A549 (cell line): ENCODE measurements at regions not wholly inside any gene's neighbourhood (a gene's known extent, or its start where the extent isn't known, plus 50 kb on each side); places are given as distances from the start of the nearest gene placed in this dataset.

ENCODE experiments used
- CEBPB ChIP-seq, 2 experiments: fragments of >200 bp in 1 of 2; sonication (Bioruptor Twin) in 1 of 2; formaldehyde crosslinking in 1 of 2; IDR thresholded peaks; 2 replicates each; pipeline ENCODE4 v1.6.1; 2012 to 2016
- CHD2 ChIP-seq: fragments of 150-350 bp; IDR thresholded peaks from 2 replicates; pipeline ENCODE4 v1.6.1; 2014; ENCODE audit warnings: low read length; ENCODE audit not compliant: partially characterized antibody
- CTCF ChIP-seq: fragments of >200 bp; sonication (Bioruptor Twin); formaldehyde crosslinking; IDR thresholded peaks from 3 replicates; pipeline ENCODE4 v1.5.1; 2016
- E2F6 ChIP-seq: IDR thresholded peaks from 2 replicates; pipeline ENCODE4 v1.6.1; 2012; ENCODE audit warnings: low read depth, borderline replicate concordance
- EP300 ChIP-seq, 2 experiments: fragments of >200 bp; sonication (Bioruptor Twin); formaldehyde crosslinking; IDR thresholded peaks; 2 replicates in 1 of 2; 3 replicates in 1 of 2; pipeline ENCODE4 v1.6.1; 2016 to 2017
- ESRRA ChIP-seq: fragments of 150-350 bp; IDR thresholded peaks from 2 replicates; pipeline ENCODE4 v1.6.1; 2014; ENCODE audit warnings: mild to moderate bottlenecking, low read length, borderline replicate concordance
- HOXB13 ChIP-seq: fragments of 250-450 bp; sonication (Bioruptor Pico); IDR thresholded peaks from 2 replicates; pipeline ENCODE4 v1.5.0; 2020; ENCODE audit warnings: low read depth, mild to moderate bottlenecking, moderate library complexity
- NR3C1 ChIP-seq: fragments of >200 bp; sonication (Bioruptor Twin); formaldehyde crosslinking; IDR thresholded peaks from 3 replicates; pipeline ENCODE4 v1.6.1; 2017
- PBX3 ChIP-seq: IDR thresholded peaks from 2 replicates; pipeline ENCODE4 v1.6.1; 2012
- POLR2A ChIP-seq: IDR thresholded peaks from 2 replicates; pipeline ENCODE4 v1.6.1; 2012; ENCODE audit warnings: mild to moderate bottlenecking, low read length
- POLR2AphosphoS2 ChIP-seq: conservative IDR thresholded peaks from 2 replicates; pipeline ENCODE4 v1.6.1; 2012; ENCODE audit warnings: low read length, improper control_type of control experiment, inconsistent platforms
- SMC3 ChIP-seq: fragments of >200 bp; sonication (Bioruptor Twin); formaldehyde crosslinking; IDR thresholded peaks from 3 replicates; pipeline ENCODE4 v1.6.1; 2018; ENCODE audit warnings: inconsistent platforms
- SREBF2 ChIP-seq: fragments of 450-650 bp; IDR thresholded peaks from 2 replicates; pipeline ENCODE4 v1.6.1; 2014; ENCODE audit warnings: mild to moderate bottlenecking, moderate library complexity

GRCh38 chr20:51890003-51890402, 87.7 kb upstream of the SALL4 start:
- no peak for TF ChIP-seq POLR2AphosphoS2
- TF ChIP-seq CTCF = no peak
- no peak for TF ChIP-seq ESRRA
- no peak for TF ChIP-seq EP300 (IDR thresholded peaks at IDR 0.05)
- TF ChIP-seq POLR2A = no peak
- TF ChIP-seq NR3C1 = no peak
- TF ChIP-seq HOXB13 (CRISPR knock-in tag) = no peak
- TF ChIP-seq SREBF2 = no peak
- TF ChIP-seq CHD2 = no peak
- TF ChIP-seq CEBPB (IDR thresholded peaks at IDR 0.05) = no peak
- no peak for TF ChIP-seq E2F6
- no peak for TF ChIP-seq PBX3
- no peak for TF ChIP-seq SMC3
